Mucosa of descending colon (tissue), 3 donors: ENCODE measurements at regions not wholly inside any gene's neighbourhood (a gene's known extent, or its start where the extent isn't known, plus 50 kb on each side); places are given as distances from the start of the nearest gene placed in this dataset.

Experiments used
- ATAC-seq: fragments of 200-7000 bp; cut with Tn5 transposase; one replicate; pipeline ENCODE4 v1.9.1; 2020; ENCODE audit warnings: mild to moderate bottlenecking, moderate library complexity
- DNase-seq, 3 donors: peaks; one replicate each; pipeline ENCODE4 v3.0.0-alpha.2; 2020
- H3K36me3 ChIP-seq: fragments of 200-600 bp; one replicate; pipeline ENCODE4 v1.8.0; 2021; ENCODE audit warnings: low read depth, mild to moderate bottlenecking
- H3K4me1 ChIP-seq: fragments of 200-600 bp; one replicate; pipeline ENCODE4 v1.8.0; 2021; ENCODE audit warnings: low read depth, mild to moderate bottlenecking
- H3K4me3 ChIP-seq: fragments of 200-600 bp; one replicate; pipeline ENCODE4 v1.8.0; 2021; ENCODE audit warnings: mild to moderate bottlenecking
- H3K9me3 ChIP-seq: fragments of 200-600 bp; one replicate; pipeline ENCODE4 v1.8.0; 2021; ENCODE audit warnings: mild to moderate bottlenecking
- intact Hi-C, 2 donors: fragments of 100-400 bp; cut with DNase I in 1 of 2; cut with micrococcal nuclease in 1 of 2; formaldehyde crosslinking; loops; one replicate each; pipeline versions ENCODE4 v1.11.0 to v1.11.1; 2022; cut with DNase I, micrococcal nuclease
- TF ChIP-seq, protein P1 (sequence below): fragments of 200-600 bp; IDR thresholded peaks from one replicate; pipeline ENCODE4 v1.8.0; 2022; ENCODE audit warnings: antibody characterized with exemption, mild to moderate bottlenecking
- donor health status: DM: no; HTN: no; CAD: no; lungs with moderate emphysema.
- donor health status: DM: no; HTN: no; CAD: no.
- donor health status: DM: no; HTN: yes; CAD: no.

DNA sequence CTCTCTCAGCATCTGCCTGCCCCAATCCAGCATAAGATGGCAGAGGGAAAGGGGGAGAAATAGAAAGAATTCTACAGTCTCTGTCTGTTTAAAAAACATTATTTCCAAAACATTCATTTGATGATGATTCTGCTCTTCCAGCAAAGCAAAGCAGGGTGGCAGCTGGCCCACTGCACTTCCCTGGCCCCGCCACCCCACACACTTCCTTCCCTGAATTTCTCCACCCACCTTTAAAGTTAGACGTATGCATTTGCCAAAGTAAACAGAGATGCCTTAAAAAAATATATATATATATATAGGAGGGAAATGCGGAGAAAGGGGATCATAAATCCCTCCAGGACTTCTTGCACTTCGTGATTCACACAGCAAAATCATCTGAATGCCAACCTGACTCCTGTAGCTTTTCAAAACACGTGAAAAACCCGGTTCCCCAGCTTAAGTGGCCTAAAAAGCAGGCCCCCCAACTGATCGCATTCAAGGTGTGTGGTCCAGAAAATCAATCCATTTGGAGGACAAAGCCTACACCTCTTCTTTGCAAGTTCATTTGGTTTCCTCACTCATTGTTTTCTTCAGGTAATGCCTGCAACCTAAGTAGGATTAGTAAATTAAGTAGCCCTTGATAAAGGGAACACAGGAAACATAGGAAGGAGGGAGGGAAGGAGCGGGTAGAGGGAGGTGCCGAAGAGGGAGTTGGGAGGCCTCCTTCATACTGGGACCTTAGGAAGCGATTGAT lies 68.8 kb downstream of the LLPH start:
- TF ChIP-seq, protein P1, sequence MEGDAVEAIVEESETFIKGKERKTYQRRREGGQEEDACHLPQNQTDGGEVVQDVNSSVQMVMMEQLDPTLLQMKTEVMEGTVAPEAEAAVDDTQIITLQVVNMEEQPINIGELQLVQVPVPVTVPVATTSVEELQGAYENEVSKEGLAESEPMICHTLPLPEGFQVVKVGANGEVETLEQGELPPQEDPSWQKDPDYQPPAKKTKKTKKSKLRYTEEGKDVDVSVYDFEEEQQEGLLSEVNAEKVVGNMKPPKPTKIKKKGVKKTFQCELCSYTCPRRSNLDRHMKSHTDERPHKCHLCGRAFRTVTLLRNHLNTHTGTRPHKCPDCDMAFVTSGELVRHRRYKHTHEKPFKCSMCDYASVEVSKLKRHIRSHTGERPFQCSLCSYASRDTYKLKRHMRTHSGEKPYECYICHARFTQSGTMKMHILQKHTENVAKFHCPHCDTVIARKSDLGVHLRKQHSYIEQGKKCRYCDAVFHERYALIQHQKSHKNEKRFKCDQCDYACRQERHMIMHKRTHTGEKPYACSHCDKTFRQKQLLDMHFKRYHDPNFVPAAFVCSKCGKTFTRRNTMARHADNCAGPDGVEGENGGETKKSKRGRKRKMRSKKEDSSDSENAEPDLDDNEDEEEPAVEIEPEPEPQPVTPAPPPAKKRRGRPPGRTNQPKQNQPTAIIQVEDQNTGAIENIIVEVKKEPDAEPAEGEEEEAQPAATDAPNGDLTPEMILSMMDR, result no peak

DNA sequence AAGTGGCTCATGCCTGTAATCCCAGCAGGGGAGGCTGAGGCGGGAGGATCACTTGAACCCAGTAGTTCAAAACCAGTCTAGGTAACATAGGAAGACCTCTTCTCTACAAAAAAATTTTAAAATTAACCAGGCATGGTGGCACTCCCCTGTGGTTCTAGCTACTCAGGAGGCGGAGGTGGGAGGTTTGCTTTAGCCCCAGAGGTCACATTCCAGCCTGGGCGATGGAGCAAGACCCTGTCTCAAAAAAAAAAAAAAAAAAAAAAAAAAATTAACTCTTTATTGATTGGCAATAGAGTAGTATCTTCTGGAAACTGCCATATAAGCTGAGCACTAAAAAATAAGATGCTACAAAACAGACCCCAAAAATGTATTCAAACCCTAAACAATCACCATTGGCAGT lies 69.5 kb downstream of the LLPH start:
- H3K4me3 ChIP-seq, result no peak overlapping the region
- intact Hi-C loops, result no loop called here
- TF ChIP-seq, protein P1, result no peak
- H3K36me3 ChIP-seq, result no peaks in the 10 kb centered on the region
- H3K4me1 ChIP-seq, result no peaks in the 10 kb centered on the region
- DNase-seq (no peak), ATAC-seq (no peak)
- no peaks in the 10 kb centered on the region for H3K9me3 ChIP-seq

More for the DNA sequence above, 68.8 kb downstream of the LLPH start:
- intact Hi-C loops, result no loop called here
- ATAC-seq (peak; percentile 50), DNase-seq (no peak)
- Histone ChIP-seq H3K4me1 (no peaks in the 10 kb centered on the region), H3K9me3 (no peaks in the 10 kb centered on the region), H3K36me3 (no peaks in the 10 kb centered on the region), H3K4me3 (no peak overlapping the region)

DNA sequence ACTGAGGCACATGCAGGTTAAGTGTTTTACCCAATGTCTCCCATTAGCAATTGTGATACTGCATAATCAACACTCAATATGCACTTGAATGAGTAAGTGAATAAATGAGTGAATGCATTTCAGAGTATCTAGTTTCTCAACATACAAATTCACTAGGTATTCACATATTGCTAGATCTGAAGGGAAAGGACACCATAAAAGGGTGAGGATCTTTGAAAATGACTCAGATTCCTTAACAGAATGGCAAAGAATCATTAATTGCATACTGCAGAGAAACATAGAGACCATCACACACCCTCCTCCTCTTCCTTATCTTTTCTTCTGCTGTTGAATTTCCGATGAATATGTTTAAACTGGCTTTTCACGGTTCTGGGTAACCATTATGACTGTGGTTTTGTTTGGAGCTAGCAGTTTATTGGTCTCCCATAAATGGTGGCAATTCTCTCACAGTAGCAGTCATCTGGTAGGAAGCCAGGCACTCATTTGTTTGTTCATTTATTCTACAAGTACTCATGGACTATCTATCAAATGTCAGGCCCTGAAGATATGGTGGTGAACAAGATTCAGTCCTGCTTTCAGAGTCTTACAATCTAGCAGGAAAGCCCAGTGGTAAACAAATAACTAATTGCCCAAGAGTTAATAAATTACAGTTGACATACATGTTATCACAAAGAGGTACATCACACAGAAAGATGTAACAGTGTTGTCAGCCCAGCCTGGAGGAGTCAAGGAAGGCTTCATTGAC lies 70.2 kb downstream of the LLPH start:
- no peaks in the 10 kb centered on the region for H3K4me1 ChIP-seq
- no peak overlapping the region for H3K4me3 ChIP-seq
- TF ChIP-seq, protein P1, result no peak
- intact Hi-C loops, result no loop called here
- DNase-seq, result peak in 1 of 3 donors; percentile 28
- ATAC-seq, result peak; percentile 59
- H3K36me3 ChIP-seq, result no peaks in the 10 kb centered on the region
- no peaks in the 10 kb centered on the region for H3K9me3 ChIP-seq

DNA sequence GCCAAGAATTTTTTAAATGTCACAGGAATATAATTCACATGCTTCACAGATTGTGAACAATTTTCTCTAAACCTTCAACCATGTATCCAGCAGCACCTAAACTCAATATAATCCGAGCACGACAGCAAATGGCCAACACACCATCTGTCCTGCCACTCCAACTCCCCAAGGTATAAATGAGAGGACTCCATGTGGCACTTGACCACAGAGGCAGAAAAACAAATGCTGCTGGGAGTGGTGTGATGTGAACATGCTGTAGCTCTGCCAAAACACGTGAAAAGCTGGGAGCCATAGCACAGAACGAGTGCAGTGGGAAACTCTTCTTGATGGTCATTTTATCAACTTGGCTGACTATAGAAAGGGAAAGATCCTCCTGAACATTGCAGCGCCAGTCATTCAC lies 70.9 kb downstream of the LLPH start:
- intact Hi-C loops, result no loop called here
- DNase-seq, result no peak
- no peak for ATAC-seq
- TF ChIP-seq, protein P1, result no peak
- H3K4me1 ChIP-seq, result no peaks in the 10 kb centered on the region
- H3K4me3 ChIP-seq, result no peak overlapping the region
- H3K36me3 ChIP-seq, result no peaks in the 10 kb centered on the region
- H3K9me3 ChIP-seq, result no peaks in the 10 kb centered on the region

DNA sequence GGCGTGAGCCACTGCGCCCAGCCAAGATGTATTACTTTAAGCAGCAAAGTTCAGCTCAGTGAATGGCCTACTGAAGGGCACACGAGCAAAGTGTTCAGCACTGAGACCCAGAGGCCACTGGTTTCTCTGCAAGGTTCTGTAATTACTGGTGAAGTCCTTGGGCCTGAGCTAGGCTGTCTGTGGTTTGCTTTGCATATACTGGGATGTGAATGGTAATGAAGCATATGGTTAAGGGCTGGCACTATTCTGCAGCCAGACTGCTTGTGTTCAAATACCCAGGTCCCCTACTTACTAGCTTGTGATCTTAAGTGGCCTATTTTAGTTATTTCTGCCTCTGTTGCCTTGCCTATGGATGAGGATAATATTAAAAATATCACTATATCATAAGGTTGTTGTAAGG lies 72.0 kb downstream of the LLPH start:
- no peaks in the 10 kb centered on the region for H3K4me1 ChIP-seq
- DNase-seq (no peak), ATAC-seq (no peak)
- TF ChIP-seq, protein P1, result no peak
- H3K36me3 ChIP-seq, result no peaks in the 10 kb centered on the region
- no peaks in the 10 kb centered on the region for H3K9me3 ChIP-seq
- intact Hi-C loops, result no loop called here
- no peak overlapping the region for H3K4me3 ChIP-seq
